Fibroblast of lung (primary cell): ENCODE measurements at regions not wholly inside any gene's neighbourhood (a gene's known extent, or its start where the extent isn't known, plus 50 kb on each side); places are given as distances from the start of the nearest gene placed in this dataset.
A peak's percentile ranks its signal among the peaks of the same experiment; 100 is the strongest.

Experiments
- DNase-seq, 2 donors: peaks; one replicate each; pipeline versions ENCODE4 v3.0.0 to v3.0.0-alpha.2; 2010; ENCODE audit warnings: low read depth in 2 of 2
- H2AFZ ChIP-seq: 2 replicates; pipeline ENCODE4 v1.5.1; 2012; ENCODE audit warnings: low read length, control low read depth, inconsistent platforms
- H3K27ac ChIP-seq: 2 replicates; pipeline ENCODE4 v1.5.1; 2011; ENCODE audit warnings: low read length, control low read depth; ENCODE audit not compliant: insufficient read depth
- H3K27me3 ChIP-seq: 2 replicates; pipeline ENCODE4 v1.5.1; 2011; ENCODE audit warnings: mild to moderate bottlenecking, low read length; ENCODE audit not compliant: control insufficient read depth, insufficient read depth
- H3K36me3 ChIP-seq: 2 replicates; pipeline ENCODE4 v1.5.1; 2011; ENCODE audit warnings: low read length; ENCODE audit not compliant: control insufficient read depth, insufficient read depth
- H3K4me1 ChIP-seq: 2 replicates; pipeline ENCODE4 v1.5.1; 2011; ENCODE audit warnings: low read length; ENCODE audit not compliant: control insufficient read depth, insufficient read depth; ENCODE audit errors: extremely low read depth
- H3K4me2 ChIP-seq: 2 replicates; pipeline ENCODE4 v1.5.1; 2011; ENCODE audit warnings: low read length, control low read depth; ENCODE audit not compliant: insufficient read depth; ENCODE audit errors: extremely low read depth
- H3K4me3 ChIP-seq, 4 experiments: fragments of 200-600 bp in 1 of 4; sonication (generic) in 1 of 4; replicated peaks in 1 of 4; 2 replicates each; pipeline ENCODE4 v1.5.1; 2011 to 2016; ENCODE audit warnings: low read length in 4 of 4, low read depth in 3 of 4, mild to moderate bottlenecking in 3 of 4, control low read depth in 2 of 4, inconsistent platforms in 1 of 4, mixed read lengths in 1 of 4; ENCODE audit not compliant: insufficient read depth in 1 of 4; ENCODE audit errors: control extremely low read depth in 1 of 4
- H3K79me2 ChIP-seq: 2 replicates; pipeline ENCODE4 v1.5.1; 2012; ENCODE audit warnings: mild to moderate bottlenecking, low read length, inconsistent platforms; ENCODE audit not compliant: control insufficient read depth, insufficient read depth
- H3K9ac ChIP-seq: 2 replicates; pipeline ENCODE4 v1.5.1; 2011; ENCODE audit warnings: mild to moderate bottlenecking, low read length, control low read depth; ENCODE audit not compliant: insufficient read depth
- H3K9me3 ChIP-seq: 2 replicates; pipeline ENCODE4 v1.5.1; 2012; ENCODE audit warnings: low read depth, low read length; ENCODE audit not compliant: control insufficient read depth, insufficient read depth
- H4K20me1 ChIP-seq: 2 replicates; pipeline ENCODE4 v1.5.1; 2011; ENCODE audit warnings: low read length; ENCODE audit not compliant: control insufficient read depth, insufficient read depth; ENCODE audit errors: extremely low read depth
- EZH2 ChIP-seq: IDR thresholded peaks from 2 replicates; pipeline ENCODE4 v1.5.1; 2012; ENCODE audit warnings: low read length, control low read depth, mild to moderate bottlenecking; ENCODE audit errors: missing control alignments
- TF ChIP-seq, protein P1 (sequence below), 2 donors: IDR thresholded peaks in 1 of 2; conservative IDR thresholded peaks in 1 of 2; 1 replicate in 1 of 2; 2 replicates in 1 of 2; pipeline ENCODE4 v1.5.1; 2011 to 2012; ENCODE audit warnings: low read length in 2 of 2, control low read depth in 1 of 2, inconsistent platforms in 1 of 2, low read depth in 1 of 2, mild to moderate bottlenecking in 1 of 2

DNA sequence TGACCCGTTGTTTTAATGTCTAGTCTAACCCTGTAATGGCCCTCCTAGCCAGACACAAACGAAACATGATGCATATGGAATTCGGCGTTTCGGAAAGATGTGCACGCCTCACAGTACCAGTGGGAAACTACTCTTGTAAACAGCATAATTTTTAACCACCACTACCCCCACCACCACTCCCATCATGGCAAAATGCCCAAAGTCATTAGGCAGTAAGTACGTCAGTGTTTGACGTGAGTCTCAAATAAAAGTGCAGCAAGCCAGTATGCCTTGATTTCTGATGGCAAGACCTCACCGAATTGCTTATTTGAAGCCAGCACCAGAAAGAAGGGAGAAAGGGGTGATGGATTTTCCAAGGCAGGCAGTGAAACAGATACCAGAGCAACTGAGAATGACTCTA lies 71.4 kb downstream of the ADRB2 start:
- H3K79me2 ChIP-seq: no peaks in the 10 kb centered on the region
- H3K27me3 ChIP-seq: no peaks in the 10 kb centered on the region
- no peak overlapping the region for H3K4me3 ChIP-seq
- no peaks in the 10 kb centered on the region for H4K20me1 ChIP-seq
- H3K27ac ChIP-seq: no peak overlapping the region
- no peak overlapping the region for H2AFZ ChIP-seq
- DNase-seq: peak in 1 of 2 donors; percentile 73
- no peak for TF ChIP-seq EZH2
- H3K36me3 ChIP-seq: no peaks in the 10 kb centered on the region
- no peak overlapping the region for H3K9ac ChIP-seq
- no peak overlapping the region for H3K4me2 ChIP-seq
- H3K9me3 ChIP-seq: no peaks in the 10 kb centered on the region
- H3K4me1 ChIP-seq: no peaks in the 10 kb centered on the region

DNA sequence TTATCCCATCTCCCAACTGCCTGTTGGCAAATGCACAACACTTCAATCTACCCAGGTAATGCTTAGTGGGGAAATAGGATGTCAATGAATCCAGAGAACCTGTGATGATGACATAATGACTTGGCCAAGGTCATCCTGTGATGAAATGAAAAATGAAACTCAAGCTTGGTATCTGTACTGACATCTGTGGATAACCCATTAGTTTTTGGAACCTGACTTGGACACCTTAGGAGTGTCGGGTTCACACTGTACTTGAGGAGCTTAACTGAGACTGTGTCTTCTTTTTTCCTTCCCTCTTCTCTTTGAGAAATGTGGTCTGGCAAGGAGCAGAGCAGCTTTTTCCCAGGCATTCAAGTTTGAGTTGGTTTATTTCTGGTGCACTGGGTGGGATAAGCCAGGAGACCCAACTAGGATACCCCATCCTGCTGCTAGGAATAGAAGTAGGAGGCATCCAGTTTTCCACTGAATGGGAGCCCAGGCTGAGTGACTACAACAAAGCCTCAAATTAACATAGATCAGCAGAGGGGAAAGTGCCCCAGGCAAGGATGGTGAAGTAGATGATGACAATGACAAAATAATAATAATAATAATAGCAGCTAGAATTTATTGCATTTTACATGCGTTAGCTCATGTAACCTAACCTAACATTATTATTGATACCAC lies 72.1 kb downstream of the ADRB2 start:
- Histone ChIP-seq H3K27me3 (no peaks in the 10 kb centered on the region), H3K4me1 (no peaks in the 10 kb centered on the region), H3K4me3 (no peak overlapping the region), H4K20me1 (no peaks in the 10 kb centered on the region), H3K4me2 (no peak overlapping the region), H3K79me2 (no peaks in the 10 kb centered on the region), H3K36me3 (no peaks in the 10 kb centered on the region), H3K9ac (no peak overlapping the region), H2AFZ (no peak overlapping the region), H3K27ac (no peak overlapping the region), H3K9me3 (no peaks in the 10 kb centered on the region)
- DNase-seq: no peak
- TF ChIP-seq, protein P1, sequence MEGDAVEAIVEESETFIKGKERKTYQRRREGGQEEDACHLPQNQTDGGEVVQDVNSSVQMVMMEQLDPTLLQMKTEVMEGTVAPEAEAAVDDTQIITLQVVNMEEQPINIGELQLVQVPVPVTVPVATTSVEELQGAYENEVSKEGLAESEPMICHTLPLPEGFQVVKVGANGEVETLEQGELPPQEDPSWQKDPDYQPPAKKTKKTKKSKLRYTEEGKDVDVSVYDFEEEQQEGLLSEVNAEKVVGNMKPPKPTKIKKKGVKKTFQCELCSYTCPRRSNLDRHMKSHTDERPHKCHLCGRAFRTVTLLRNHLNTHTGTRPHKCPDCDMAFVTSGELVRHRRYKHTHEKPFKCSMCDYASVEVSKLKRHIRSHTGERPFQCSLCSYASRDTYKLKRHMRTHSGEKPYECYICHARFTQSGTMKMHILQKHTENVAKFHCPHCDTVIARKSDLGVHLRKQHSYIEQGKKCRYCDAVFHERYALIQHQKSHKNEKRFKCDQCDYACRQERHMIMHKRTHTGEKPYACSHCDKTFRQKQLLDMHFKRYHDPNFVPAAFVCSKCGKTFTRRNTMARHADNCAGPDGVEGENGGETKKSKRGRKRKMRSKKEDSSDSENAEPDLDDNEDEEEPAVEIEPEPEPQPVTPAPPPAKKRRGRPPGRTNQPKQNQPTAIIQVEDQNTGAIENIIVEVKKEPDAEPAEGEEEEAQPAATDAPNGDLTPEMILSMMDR (conservative IDR thresholded peaks at IDR 0.05 in 1 of 2, IDR thresholded peaks at IDR 0.05 in 1 of 2; ENCODE audit: low read depth in 1 of 2, low read length in 2 of 2): no peak
- TF ChIP-seq EZH2: no peak

DNA sequence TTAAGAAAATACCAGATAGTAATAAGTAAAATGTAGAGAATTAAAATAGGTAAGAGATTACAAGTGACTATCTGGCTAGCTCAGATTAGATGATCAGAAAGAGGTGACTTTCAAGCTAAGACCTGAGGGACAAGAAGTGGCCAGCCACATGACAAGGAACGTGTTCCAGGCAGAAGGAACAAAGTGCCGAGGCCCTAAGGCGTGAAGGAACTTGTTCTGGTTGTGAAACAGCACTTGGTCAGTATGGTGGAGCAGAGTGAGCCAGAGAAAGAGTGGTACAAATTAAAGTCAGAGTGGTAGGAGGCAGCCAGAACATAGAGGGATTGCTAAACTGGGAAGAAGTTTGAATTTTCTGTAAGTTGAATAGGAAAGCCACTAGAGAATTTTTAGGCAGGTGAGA lies 73.6 kb downstream of the ADRB2 start:
- Histone ChIP-seq H4K20me1 (no peaks in the 10 kb centered on the region), H3K36me3 (no peaks in the 10 kb centered on the region), H3K4me2 (no peak overlapping the region), H2AFZ (no peak overlapping the region), H3K9me3 (no peaks in the 10 kb centered on the region), H3K27ac (no peak overlapping the region), H3K27me3 (no peaks in the 10 kb centered on the region), H3K9ac (no peak overlapping the region), H3K79me2 (no peaks in the 10 kb centered on the region), H3K4me3 (no peak overlapping the region), H3K4me1 (no peaks in the 10 kb centered on the region)
- TF ChIP-seq, protein P1 (conservative IDR thresholded peaks at IDR 0.05 in 1 of 2, IDR thresholded peaks at IDR 0.05 in 1 of 2; ENCODE audit: low read depth in 1 of 2, low read length in 2 of 2): no peak
- no peak for TF ChIP-seq EZH2
- no peak for DNase-seq
